ENCODE measurements at regions not wholly inside any gene's neighbourhood (a gene's known extent, or its start where the extent isn't known, plus 50 kb on each side); places are given as distances from the start of the nearest gene placed in this dataset.

DNA sequence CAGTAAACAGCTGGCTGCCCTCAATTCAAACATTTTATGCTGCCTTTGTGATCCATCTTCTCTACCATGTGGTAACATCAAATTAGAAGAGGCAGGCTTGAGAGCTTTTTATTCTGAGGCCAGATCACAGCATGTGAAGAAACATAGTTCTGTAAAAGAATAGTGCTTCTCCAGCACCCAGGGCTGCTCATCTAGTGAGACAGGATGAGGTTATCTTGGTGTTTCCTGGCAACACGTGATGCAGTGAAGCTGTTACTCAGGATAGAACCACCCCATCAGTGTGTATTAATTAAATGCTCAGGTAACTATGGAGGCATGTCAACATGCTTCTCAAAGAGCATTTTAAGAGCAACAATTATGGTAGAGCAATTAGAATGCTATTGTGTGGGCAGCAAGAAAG lies 400.5 kb upstream of the ACO1 start:
- no peak for DNase-seq
- H3K9me3 ChIP-seq = no peaks in the 10 kb centered on the region
- H3K4me3 ChIP-seq (replicated peaks in 1 of 3) = no peak overlapping the region
- no peaks in the 10 kb centered on the region for H3K36me3 ChIP-seq
- intact Hi-C loops (cut with DNase I) = no loop called here
- no peak for TF ChIP-seq POLR2A (IDR thresholded peaks at IDR 0.05)
- TF ChIP-seq, protein P1, sequence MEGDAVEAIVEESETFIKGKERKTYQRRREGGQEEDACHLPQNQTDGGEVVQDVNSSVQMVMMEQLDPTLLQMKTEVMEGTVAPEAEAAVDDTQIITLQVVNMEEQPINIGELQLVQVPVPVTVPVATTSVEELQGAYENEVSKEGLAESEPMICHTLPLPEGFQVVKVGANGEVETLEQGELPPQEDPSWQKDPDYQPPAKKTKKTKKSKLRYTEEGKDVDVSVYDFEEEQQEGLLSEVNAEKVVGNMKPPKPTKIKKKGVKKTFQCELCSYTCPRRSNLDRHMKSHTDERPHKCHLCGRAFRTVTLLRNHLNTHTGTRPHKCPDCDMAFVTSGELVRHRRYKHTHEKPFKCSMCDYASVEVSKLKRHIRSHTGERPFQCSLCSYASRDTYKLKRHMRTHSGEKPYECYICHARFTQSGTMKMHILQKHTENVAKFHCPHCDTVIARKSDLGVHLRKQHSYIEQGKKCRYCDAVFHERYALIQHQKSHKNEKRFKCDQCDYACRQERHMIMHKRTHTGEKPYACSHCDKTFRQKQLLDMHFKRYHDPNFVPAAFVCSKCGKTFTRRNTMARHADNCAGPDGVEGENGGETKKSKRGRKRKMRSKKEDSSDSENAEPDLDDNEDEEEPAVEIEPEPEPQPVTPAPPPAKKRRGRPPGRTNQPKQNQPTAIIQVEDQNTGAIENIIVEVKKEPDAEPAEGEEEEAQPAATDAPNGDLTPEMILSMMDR (IDR thresholded peaks at IDR 0.05) = no peak
- H3K27ac ChIP-seq = no peak overlapping the region
- no peaks in the 10 kb centered on the region for H3K4me1 ChIP-seq
- H3K27me3 ChIP-seq = no peaks in the 10 kb centered on the region
- 47 to 48% methylated on average over 1 of the region's 1 CpG for WGBS, 2 donors

- intact Hi-C loops (cut with DNase I) = no loop called here
- H3K27me3 ChIP-seq = no peaks in the 10 kb centered on the region
- 82% methylated on average over 1 of the region's 1 CpG for WGBS, 2 donors
These were observed 388.1 kb upstream of the ACO1 start for GRCh38 chr9:31996331-31996730.

DNA sequence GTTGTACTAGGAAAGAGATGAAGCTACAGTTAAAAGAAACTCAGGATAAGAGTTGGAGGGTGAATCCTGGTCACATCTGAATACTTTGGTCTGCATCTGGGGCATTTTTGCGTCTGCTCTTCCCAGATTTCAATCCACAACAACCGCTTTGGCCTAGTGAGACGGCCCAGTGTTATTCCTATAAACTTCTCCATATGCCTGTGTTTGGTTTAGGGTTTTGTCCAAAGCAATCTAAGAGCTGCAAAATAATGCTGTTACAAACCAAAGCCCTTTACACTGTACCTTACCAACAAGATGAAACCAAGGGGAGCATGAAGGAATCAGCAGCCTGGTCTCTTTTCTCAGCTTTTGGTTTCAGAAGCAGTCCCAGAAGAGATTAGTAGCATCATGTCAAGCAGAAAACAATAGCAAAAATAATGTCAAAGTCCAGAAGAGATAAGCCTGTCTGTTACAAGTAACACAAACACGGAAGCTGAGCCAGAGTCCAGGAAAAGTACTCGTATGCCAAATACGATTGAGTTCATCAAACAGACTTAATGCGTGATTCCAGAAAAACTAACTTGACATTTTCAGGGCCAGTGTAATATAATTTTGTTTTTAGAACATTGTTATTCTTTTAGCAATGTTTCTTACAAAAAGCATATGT lies 379.9 kb upstream of the ACO1 start:
- intact Hi-C loops (cut with DNase I) = no loop called here
- 67 to 74% methylated on average over 7 of the region's 7 CpGs for WGBS, 2 donors
- TF ChIP-seq, protein P1 (IDR thresholded peaks at IDR 0.05) = no peak
- no peak for TF ChIP-seq POLR2A (IDR thresholded peaks at IDR 0.05)

More at GRCh38 chr9:31996331-31996730, 388.1 kb upstream of the ACO1 start:
- TF ChIP-seq, protein P1 (IDR thresholded peaks at IDR 0.05) = no peak
- TF ChIP-seq POLR2A (IDR thresholded peaks at IDR 0.05) = no peak
- no peak for DNase-seq
- no peak overlapping the region for H3K4me3 ChIP-seq (replicated peaks in 1 of 3)
- no peaks in the 10 kb centered on the region for H3K36me3 ChIP-seq
- no peaks in the 10 kb centered on the region for H3K9me3 ChIP-seq
- H3K4me1 ChIP-seq = no peaks in the 10 kb centered on the region
- no peak overlapping the region for H3K27ac ChIP-seq

GRCh38 chr9:32010322-32010721 lies 374.1 kb upstream of the ACO1 start:
- intact Hi-C loops (cut with DNase I) = no loop called here
- Histone ChIP-seq H3K4me3 (replicated peaks in 1 of 3) (no peak overlapping the region), H3K4me1 (no peaks in the 10 kb centered on the region), H3K27me3 (no peaks in the 10 kb centered on the region), H3K36me3 (no peaks in the 10 kb centered on the region), H3K9me3 (no peaks in the 10 kb centered on the region), H3K27ac (no peak overlapping the region)
- TF ChIP-seq, protein P1 (IDR thresholded peaks at IDR 0.05) = no peak
- TF ChIP-seq POLR2A (IDR thresholded peaks at IDR 0.05) = no peak
- 73 to 86% methylated on average over 6 to 8 of the region's 8 CpGs for WGBS, 2 donors
- DNase-seq = no peak

More for the DNA sequence above, 379.9 kb upstream of the ACO1 start:
- DNase-seq = no peak
- no peaks in the 10 kb centered on the region for H3K27me3 ChIP-seq
- no peaks in the 10 kb centered on the region for H3K4me1 ChIP-seq
- no peaks in the 10 kb centered on the region for H3K36me3 ChIP-seq
- no peaks in the 10 kb centered on the region for H3K9me3 ChIP-seq
- H3K27ac ChIP-seq = no peak overlapping the region
- no peak overlapping the region for H3K4me3 ChIP-seq (replicated peaks in 1 of 3)

- intact Hi-C loops (cut with DNase I) = no loop called here
- DNase-seq = no peak
- TF ChIP-seq, protein P1 (IDR thresholded peaks at IDR 0.05) = no peak
- TF ChIP-seq POLR2A (IDR thresholded peaks at IDR 0.05) = no peak
- Histone ChIP-seq H3K9me3 (no peaks in the 10 kb centered on the region), H3K36me3 (no peaks in the 10 kb centered on the region), H3K4me3 (replicated peaks in 1 of 3) (no peak overlapping the region), H3K27ac (no peak overlapping the region), H3K27me3 (no peaks in the 10 kb centered on the region), H3K4me1 (no peaks in the 10 kb centered on the region)
- WGBS, 2 donors = 81 to 90% methylated on average over 2 of the region's 2 CpGs
These were observed 373.4 kb upstream of the ACO1 start for GRCh38 chr9:32011049-32011448.

All from thyroid gland (tissue), 4 donors.